RWPE2 (cell line): ENCODE measurements at regions not wholly inside any gene's neighbourhood (a gene's known extent, or its start where the extent isn't known, plus 50 kb on each side); places are given as distances from the start of the nearest gene placed in this dataset.

Experiments
- ATAC-seq: fragments of 200-7000 bp; cut with Tn5 transposase; 3 replicates; pipeline ENCODE4 v1.9.1; 2021; ENCODE audit warnings: low read depth
- DNase-seq: peaks from one replicate; pipeline ENCODE4 v3.0.0-alpha.2; 2020; ENCODE audit warnings: low spot score
- H3K27ac ChIP-seq: fragments of 450-650 bp; 2 replicates; pipeline ENCODE4 v1.5.1; 2017; ENCODE audit warnings: mild to moderate bottlenecking; ENCODE audit not compliant: poor library complexity, severe bottlenecking
- H3K27me3 ChIP-seq: fragments of 250-450 bp; sonication (Bioruptor Pico); 2 replicates; pipeline ENCODE4 v1.5.1; 2021; ENCODE audit warnings: mild to moderate bottlenecking, moderate library complexity; ENCODE audit not compliant: insufficient read depth, poor library complexity, severe bottlenecking
- H3K36me3 ChIP-seq: fragments of 250-450 bp; sonication (Bioruptor Pico); 2 replicates; pipeline ENCODE4 v1.5.1; 2020; ENCODE audit warnings: low read depth, mild to moderate bottlenecking, moderate library complexity
- H3K4me1 ChIP-seq: fragments of 250-450 bp; sonication (Bioruptor Pico); 2 replicates; pipeline ENCODE4 v1.5.1; 2021; ENCODE audit warnings: mild to moderate bottlenecking, moderate library complexity; ENCODE audit not compliant: insufficient read depth, poor library complexity, severe bottlenecking
- H3K4me3 ChIP-seq: fragments of 250-450 bp; sonication (Bioruptor Pico); 2 replicates; pipeline ENCODE4 v1.5.1; 2021; ENCODE audit warnings: mild to moderate bottlenecking, moderate library complexity; ENCODE audit not compliant: severe bottlenecking
- H3K9me3 ChIP-seq: fragments of 250-450 bp; sonication (Bioruptor Pico); 2 replicates; pipeline ENCODE4 v1.5.1; 2021; ENCODE audit warnings: mild to moderate bottlenecking, moderate library complexity; ENCODE audit not compliant: severe bottlenecking
- TF ChIP-seq, protein P1 (sequence below): fragments of 450-650 bp; IDR thresholded peaks from one replicate; pipeline ENCODE4 v1.5.1; 2017; ENCODE audit warnings: mild to moderate bottlenecking, moderate library complexity; ENCODE audit not compliant: poor library complexity, severe bottlenecking

GRCh38 chr4:111720866-111721265 is 424.4 kb upstream of the FAM241A start:
- Histone ChIP-seq H3K4me1 (no peaks in the 10 kb centered on the region), H3K36me3 (no peaks in the 10 kb centered on the region), H3K4me3 (no peak overlapping the region), H3K27ac (no peak overlapping the region), H3K27me3 (peaks cover 3% of the 10 kb centered on the region), H3K9me3 (no peaks in the 10 kb centered on the region)
- TF ChIP-seq, protein P1, sequence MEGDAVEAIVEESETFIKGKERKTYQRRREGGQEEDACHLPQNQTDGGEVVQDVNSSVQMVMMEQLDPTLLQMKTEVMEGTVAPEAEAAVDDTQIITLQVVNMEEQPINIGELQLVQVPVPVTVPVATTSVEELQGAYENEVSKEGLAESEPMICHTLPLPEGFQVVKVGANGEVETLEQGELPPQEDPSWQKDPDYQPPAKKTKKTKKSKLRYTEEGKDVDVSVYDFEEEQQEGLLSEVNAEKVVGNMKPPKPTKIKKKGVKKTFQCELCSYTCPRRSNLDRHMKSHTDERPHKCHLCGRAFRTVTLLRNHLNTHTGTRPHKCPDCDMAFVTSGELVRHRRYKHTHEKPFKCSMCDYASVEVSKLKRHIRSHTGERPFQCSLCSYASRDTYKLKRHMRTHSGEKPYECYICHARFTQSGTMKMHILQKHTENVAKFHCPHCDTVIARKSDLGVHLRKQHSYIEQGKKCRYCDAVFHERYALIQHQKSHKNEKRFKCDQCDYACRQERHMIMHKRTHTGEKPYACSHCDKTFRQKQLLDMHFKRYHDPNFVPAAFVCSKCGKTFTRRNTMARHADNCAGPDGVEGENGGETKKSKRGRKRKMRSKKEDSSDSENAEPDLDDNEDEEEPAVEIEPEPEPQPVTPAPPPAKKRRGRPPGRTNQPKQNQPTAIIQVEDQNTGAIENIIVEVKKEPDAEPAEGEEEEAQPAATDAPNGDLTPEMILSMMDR: no peak
- DNase-seq (no peak), ATAC-seq (no peak)

- Histone ChIP-seq H3K9me3 (no peaks in the 10 kb centered on the region), H3K4me3 (no peak overlapping the region), H3K36me3 (no peaks in the 10 kb centered on the region), H3K27me3 (no peaks in the 10 kb centered on the region), H3K4me1 (no peaks in the 10 kb centered on the region), H3K27ac (no peak overlapping the region)
- ATAC-seq (no peak), DNase-seq (no peak)
- TF ChIP-seq, protein P1: no peak
Measured at GRCh38 chr4:111722213-111722720, 423.0 kb upstream of the FAM241A start.

GRCh38 chr4:111736516-111736915 is 408.7 kb upstream of the FAM241A start:
- H3K9me3 ChIP-seq: no peaks in the 10 kb centered on the region
- ATAC-seq (no peak), DNase-seq (no peak)
- H3K36me3 ChIP-seq: no peaks in the 10 kb centered on the region
- H3K4me1 ChIP-seq: no peaks in the 10 kb centered on the region
- H3K27me3 ChIP-seq: no peaks in the 10 kb centered on the region
- H3K4me3 ChIP-seq: no peak overlapping the region
- TF ChIP-seq, protein P1: no peak
- H3K27ac ChIP-seq: no peak overlapping the region

DNA sequence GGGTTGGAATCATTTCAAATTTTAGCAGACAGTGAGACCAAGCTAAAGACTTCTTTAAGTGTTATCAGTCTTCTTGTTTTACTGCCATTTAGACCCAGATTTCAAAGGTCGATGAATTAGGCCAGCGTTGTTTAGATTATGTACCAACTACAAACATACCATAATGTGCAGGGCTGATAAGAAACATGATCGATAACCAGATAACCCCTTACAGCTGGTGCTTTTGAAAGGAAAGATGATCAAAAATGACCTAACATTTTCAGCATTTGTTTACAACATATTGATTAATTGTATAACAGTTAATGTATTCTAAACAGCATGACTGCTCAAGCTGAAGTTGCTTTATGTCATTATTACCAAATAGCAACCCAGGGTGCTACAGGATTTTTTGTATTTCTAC is 400.4 kb upstream of the FAM241A start:
- DNase-seq: no peak

GRCh38 chr4:111748157-111748556 is 397.1 kb upstream of the FAM241A start:
- no peak for ATAC-seq
- Histone ChIP-seq H3K4me3 (no peak overlapping the region), H3K4me1 (no peaks in the 10 kb centered on the region)

More for the DNA sequence above, 400.4 kb upstream of the FAM241A start:
- H3K4me3 ChIP-seq: no peak overlapping the region
- TF ChIP-seq, protein P1: no peak
- H3K27me3 ChIP-seq: no peaks in the 10 kb centered on the region
- H3K9me3 ChIP-seq: no peaks in the 10 kb centered on the region
- H3K36me3 ChIP-seq: no peaks in the 10 kb centered on the region
- H3K4me1 ChIP-seq: no peaks in the 10 kb centered on the region
- no peak for ATAC-seq
- no peak overlapping the region for H3K27ac ChIP-seq

More at GRCh38 chr4:111748157-111748556, 397.1 kb upstream of the FAM241A start:
- Histone ChIP-seq H3K9me3 (no peaks in the 10 kb centered on the region), H3K36me3 (no peaks in the 10 kb centered on the region), H3K27me3 (no peaks in the 10 kb centered on the region), H3K27ac (no peak overlapping the region)
- TF ChIP-seq, protein P1: no peak
- no peak for DNase-seq
